ENCODE measurements at regions not wholly inside any gene's neighbourhood (a gene's known extent, or its start where the extent isn't known, plus 50 kb on each side); places are given as distances from the start of the nearest gene placed in this dataset.

DNA sequence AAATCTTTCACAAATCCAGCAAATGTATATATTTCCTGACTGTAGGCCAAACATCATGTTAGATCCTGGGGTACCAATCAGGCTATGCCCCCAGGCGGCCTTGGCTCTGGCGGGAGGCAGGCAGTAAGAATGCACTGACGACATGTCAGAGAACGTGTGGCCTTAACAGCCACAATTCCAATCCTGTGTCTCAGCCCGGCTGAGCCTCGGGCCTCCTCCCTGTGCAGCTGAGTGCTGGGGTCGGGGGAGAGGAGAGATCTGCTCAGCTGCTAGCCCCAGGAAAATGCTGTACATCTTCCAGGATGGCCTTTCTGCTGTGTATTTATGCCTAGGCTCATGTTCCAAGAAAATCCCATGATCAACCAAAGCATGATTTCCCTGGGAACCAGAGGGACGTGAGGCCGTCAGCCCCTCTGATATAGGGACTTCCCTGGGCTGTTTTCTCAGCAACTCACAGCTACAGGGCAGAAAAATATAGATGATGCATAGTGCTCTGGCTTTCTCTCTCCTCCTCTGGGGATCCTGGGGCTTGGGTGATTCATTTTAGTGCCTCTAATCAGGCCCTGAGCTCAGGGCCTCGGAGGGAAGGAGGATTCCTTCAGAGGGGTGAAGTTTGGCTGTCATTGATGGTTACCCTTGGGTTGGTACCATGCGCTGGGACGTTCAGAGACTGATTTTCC, 604.0 kb downstream of the HS3ST4 start:
- Histone ChIP-seq H3K4me3 (ENCODE audit: low read length) (no peak overlapping the region), H3K27ac (ENCODE audit: low read depth in 1 of 2, low read length in 2 of 2) (no peak overlapping the region), H3K9me3 (ENCODE audit: control insufficient read depth in 1 of 2, insufficient read depth in 1 of 2, low read length in 2 of 2) (peaks cover 0 to 5% of the 10 kb centered on the region in 2 experiments), H3K36me3 (ENCODE audit: insufficient read depth, low read length) (no peaks in the 10 kb centered on the region), H3K27me3 (ENCODE audit: control insufficient read depth in 1 of 2, insufficient read depth in 2 of 2, low read length in 2 of 2) (no peaks in the 10 kb centered on the region), H3K4me1 (ENCODE audit: insufficient read depth, low read length) (no peaks in the 10 kb centered on the region)
- no peak overlapping the region for H3K27ac Mint-ChIP-seq
- TF ChIP-seq, protein P1, sequence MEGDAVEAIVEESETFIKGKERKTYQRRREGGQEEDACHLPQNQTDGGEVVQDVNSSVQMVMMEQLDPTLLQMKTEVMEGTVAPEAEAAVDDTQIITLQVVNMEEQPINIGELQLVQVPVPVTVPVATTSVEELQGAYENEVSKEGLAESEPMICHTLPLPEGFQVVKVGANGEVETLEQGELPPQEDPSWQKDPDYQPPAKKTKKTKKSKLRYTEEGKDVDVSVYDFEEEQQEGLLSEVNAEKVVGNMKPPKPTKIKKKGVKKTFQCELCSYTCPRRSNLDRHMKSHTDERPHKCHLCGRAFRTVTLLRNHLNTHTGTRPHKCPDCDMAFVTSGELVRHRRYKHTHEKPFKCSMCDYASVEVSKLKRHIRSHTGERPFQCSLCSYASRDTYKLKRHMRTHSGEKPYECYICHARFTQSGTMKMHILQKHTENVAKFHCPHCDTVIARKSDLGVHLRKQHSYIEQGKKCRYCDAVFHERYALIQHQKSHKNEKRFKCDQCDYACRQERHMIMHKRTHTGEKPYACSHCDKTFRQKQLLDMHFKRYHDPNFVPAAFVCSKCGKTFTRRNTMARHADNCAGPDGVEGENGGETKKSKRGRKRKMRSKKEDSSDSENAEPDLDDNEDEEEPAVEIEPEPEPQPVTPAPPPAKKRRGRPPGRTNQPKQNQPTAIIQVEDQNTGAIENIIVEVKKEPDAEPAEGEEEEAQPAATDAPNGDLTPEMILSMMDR (IDR thresholded peaks at IDR 0.05), result no peak
- no peaks in the 10 kb centered on the region for H3K36me3 Mint-ChIP-seq (ENCODE audit: low read depth)
- H3K27me3 Mint-ChIP-seq, result peaks cover 14% of the 10 kb centered on the region
- ChIA-PET CTCF (no interaction called here), POLR2A (no interaction called here)
- no peak for DNase-seq
- no peak for ATAC-seq (ENCODE audit: poor library complexity)
- no peak overlapping the region for H3K4me3 Mint-ChIP-seq
- H3K4me1 Mint-ChIP-seq (ENCODE audit: low read depth), result no peaks in the 10 kb centered on the region
- H3K9me3 Mint-ChIP-seq, result peaks cover 4% of the 10 kb centered on the region
- intact Hi-C loops (cut with DNase I, micrococcal nuclease), result no loop called here

DNA sequence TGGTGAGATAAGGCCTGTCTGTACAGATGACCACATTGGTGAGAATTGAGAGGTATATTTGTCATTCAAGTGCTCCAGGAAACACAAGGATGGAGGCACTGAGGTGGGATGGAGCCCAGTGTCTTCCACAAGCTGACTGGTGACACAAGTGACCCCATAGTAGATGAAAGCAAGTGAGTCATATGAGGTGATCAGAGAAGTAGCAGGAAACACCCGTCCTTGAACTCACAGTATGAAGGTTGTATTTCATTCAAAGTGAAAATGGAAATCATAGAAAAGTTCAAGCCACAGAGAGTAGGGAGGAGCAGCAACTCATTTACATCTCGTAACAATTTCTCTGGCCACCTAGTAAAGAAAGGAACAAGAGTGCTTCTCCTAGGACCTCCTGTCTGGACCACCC, 609.8 kb downstream of the HS3ST4 start:
- Histone ChIP-seq H3K36me3 (ENCODE audit: insufficient read depth, low read length) (no peaks in the 10 kb centered on the region), H3K4me3 (ENCODE audit: low read length) (no peak overlapping the region), H3K27me3 (ENCODE audit: control insufficient read depth in 1 of 2, insufficient read depth in 2 of 2, low read length in 2 of 2) (no peaks in the 10 kb centered on the region), H3K27ac (ENCODE audit: low read depth in 1 of 2, low read length in 2 of 2) (no peak overlapping the region), H3K4me1 (ENCODE audit: insufficient read depth, low read length) (no peaks in the 10 kb centered on the region), H3K9me3 (ENCODE audit: control insufficient read depth in 1 of 2, insufficient read depth in 1 of 2, low read length in 2 of 2) (peaks cover 0 to 8% of the 10 kb centered on the region in 2 experiments)
- H3K27ac Mint-ChIP-seq, result no peak overlapping the region
- DNase-seq, result no peak
- intact Hi-C loops (cut with DNase I, micrococcal nuclease), result no loop called here
- no peak for ATAC-seq (ENCODE audit: poor library complexity)
- H3K9me3 Mint-ChIP-seq, result peaks cover 4% of the 10 kb centered on the region
- POLR2A ChIA-PET, result no interaction called here
- CTCF ChIA-PET, result no interaction called here
- H3K4me1 Mint-ChIP-seq (ENCODE audit: low read depth), result no peaks in the 10 kb centered on the region
- no peaks in the 10 kb centered on the region for H3K27me3 Mint-ChIP-seq
- no peaks in the 10 kb centered on the region for H3K36me3 Mint-ChIP-seq (ENCODE audit: low read depth)
- TF ChIP-seq, protein P1 (IDR thresholded peaks at IDR 0.05), result no peak
- no peak overlapping the region for H3K4me3 Mint-ChIP-seq

DNA sequence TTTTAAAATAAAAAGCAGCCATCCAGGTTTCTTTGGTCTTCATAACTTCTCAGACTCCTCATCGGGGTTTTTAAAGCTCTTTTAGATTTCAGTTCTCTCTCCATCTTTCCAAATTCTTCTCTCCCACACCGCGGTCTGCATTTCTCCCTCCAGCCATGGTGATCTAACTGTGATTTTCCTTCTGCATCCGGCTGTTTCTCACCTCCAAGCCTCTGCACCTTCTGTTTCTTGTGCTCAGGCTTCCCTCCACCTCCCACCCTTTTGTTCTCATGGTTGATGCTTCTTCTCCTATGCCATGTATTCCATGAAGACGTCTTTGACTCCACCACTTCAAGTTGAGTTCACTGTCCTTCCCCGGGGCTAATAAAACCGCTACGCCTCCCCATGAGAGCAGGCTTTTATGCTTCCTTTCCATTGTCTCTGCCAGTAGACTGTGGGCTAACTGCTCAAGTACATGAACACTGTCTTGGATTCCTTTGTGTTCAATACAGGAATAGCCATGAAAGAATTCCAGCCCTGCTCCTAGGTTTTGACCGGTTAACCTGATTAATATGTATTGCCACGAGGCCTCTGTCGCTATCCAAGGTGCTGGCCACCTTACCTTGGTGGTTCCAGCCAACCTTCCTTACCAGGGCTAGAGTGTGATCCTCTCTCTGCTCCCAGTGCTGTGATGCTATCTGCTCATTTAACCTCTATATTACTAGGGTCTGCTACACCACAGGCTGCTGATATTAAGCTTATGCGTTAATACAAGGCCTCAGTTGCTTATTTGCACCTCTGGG, 625.1 kb downstream of the HS3ST4 start:
- Mint-ChIP-seq H3K4me1 (ENCODE audit: low read depth) (no peaks in the 10 kb centered on the region), H3K4me3 (no peak overlapping the region), H3K9me3 (no peaks in the 10 kb centered on the region), H3K27ac (no peak overlapping the region), H3K27me3 (peaks cover 18% of the 10 kb centered on the region), H3K36me3 (ENCODE audit: low read depth) (no peaks in the 10 kb centered on the region)
- H3K27me3 ChIP-seq (ENCODE audit: control insufficient read depth in 1 of 2, insufficient read depth in 2 of 2, low read length in 2 of 2), result no peaks in the 10 kb centered on the region
- ATAC-seq (ENCODE audit: poor library complexity) (no peak), DNase-seq (no peak)
- TF ChIP-seq, protein P1 (IDR thresholded peaks at IDR 0.05), result no peak
- intact Hi-C loops (cut with DNase I, micrococcal nuclease), result no loop called here
- CTCF ChIA-PET, result no interaction called here
- H3K4me1 ChIP-seq (ENCODE audit: insufficient read depth, low read length), result no peaks in the 10 kb centered on the region
- no peak overlapping the region for H3K27ac ChIP-seq (ENCODE audit: low read depth in 1 of 2, low read length in 2 of 2)
- no peak overlapping the region for H3K4me3 ChIP-seq (ENCODE audit: low read length)
- no peaks in the 10 kb centered on the region for H3K36me3 ChIP-seq (ENCODE audit: insufficient read depth, low read length)
- POLR2A ChIA-PET, result no interaction called here
- peaks cover 0 to 5% of the 10 kb centered on the region in 2 experiments for H3K9me3 ChIP-seq (ENCODE audit: control insufficient read depth in 1 of 2, insufficient read depth in 1 of 2, low read length in 2 of 2)
